SK-N-MC (cell line): ENCODE measurements at regions not wholly inside any gene's neighbourhood (a gene's known extent, or its start where the extent isn't known, plus 50 kb on each side); places are given as distances from the start of the nearest gene placed in this dataset.

ENCODE experiments used
- EZH2 ChIP-seq: fragments of 200-600 bp; sonication (generic); IDR thresholded peaks from one replicate; pipeline ENCODE4 v1.6.1; 2017; ENCODE audit warnings: antibody characterized with exemption
- FOXP2 ChIP-seq: optimal IDR thresholded peaks from 2 replicates; pipeline ENCODE3; 2011; ENCODE audit warnings: mild to moderate bottlenecking, moderate library complexity; ENCODE audit not compliant: insufficient read depth; ENCODE audit errors: extremely low read length, control extremely low read depth
- POLR2AphosphoS5 ChIP-seq: IDR thresholded peaks from 2 replicates; pipeline ENCODE4 v1.6.1; 2012; ENCODE audit warnings: mild to moderate bottlenecking, low read depth, low read length, borderline replicate concordance

DNA sequence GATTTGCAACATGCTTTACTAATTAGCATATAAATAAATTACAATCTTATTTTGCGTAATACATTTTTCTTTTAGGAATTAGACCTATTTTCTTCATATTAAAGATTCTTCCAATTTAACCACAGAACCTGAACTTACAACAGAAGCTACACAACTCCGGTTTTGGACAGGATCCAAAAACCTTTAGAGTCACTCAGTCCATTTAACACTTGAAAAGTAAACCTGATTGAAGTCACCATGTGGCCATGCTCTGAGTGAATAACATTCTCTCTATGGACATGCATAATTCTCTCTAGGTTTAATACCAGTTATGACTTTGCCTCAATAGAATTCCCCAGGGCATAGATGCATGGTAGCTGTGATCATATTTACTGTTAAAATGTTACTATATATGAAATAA lies 751.0 kb downstream of the VGLL3 start:
- TF ChIP-seq EZH2, result no peak
- no peak for TF ChIP-seq POLR2AphosphoS5
- TF ChIP-seq FOXP2, result no peak
